GM12874 (cell line): ENCODE measurements at regions not wholly inside any gene's neighbourhood (a gene's known extent, or its start where the extent isn't known, plus 50 kb on each side); places are given as distances from the start of the nearest gene placed in this dataset.

ENCODE experiments used
- TF ChIP-seq, protein P1 (sequence below): IDR thresholded peaks from 2 replicates; pipeline ENCODE4 v1.5.1; 2011; ENCODE audit warnings: low read depth, mild to moderate bottlenecking, control low read depth, low read length, moderate library complexity; ENCODE audit not compliant: insufficient read depth

DNA sequence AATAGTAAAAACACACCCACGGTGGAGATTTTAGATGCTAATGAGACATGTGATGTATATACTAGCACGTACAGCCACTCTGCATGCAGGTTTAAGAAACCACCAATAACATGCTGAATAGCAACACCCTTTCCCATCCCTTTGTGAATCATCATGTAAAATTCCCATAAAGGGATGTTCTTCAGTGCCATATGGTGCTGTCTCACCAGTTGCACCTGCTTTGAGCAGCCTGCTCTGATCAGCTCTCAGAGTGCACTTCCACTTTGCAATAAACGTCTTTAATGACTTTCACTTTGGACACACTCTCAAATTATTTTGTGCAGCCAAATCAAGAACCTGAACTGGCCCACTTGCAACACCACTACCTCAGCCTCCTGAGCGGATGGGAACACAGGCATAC is 615.0 kb downstream of the ANKRD7 start:
- TF ChIP-seq, protein P1, sequence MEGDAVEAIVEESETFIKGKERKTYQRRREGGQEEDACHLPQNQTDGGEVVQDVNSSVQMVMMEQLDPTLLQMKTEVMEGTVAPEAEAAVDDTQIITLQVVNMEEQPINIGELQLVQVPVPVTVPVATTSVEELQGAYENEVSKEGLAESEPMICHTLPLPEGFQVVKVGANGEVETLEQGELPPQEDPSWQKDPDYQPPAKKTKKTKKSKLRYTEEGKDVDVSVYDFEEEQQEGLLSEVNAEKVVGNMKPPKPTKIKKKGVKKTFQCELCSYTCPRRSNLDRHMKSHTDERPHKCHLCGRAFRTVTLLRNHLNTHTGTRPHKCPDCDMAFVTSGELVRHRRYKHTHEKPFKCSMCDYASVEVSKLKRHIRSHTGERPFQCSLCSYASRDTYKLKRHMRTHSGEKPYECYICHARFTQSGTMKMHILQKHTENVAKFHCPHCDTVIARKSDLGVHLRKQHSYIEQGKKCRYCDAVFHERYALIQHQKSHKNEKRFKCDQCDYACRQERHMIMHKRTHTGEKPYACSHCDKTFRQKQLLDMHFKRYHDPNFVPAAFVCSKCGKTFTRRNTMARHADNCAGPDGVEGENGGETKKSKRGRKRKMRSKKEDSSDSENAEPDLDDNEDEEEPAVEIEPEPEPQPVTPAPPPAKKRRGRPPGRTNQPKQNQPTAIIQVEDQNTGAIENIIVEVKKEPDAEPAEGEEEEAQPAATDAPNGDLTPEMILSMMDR: no peak

DNA sequence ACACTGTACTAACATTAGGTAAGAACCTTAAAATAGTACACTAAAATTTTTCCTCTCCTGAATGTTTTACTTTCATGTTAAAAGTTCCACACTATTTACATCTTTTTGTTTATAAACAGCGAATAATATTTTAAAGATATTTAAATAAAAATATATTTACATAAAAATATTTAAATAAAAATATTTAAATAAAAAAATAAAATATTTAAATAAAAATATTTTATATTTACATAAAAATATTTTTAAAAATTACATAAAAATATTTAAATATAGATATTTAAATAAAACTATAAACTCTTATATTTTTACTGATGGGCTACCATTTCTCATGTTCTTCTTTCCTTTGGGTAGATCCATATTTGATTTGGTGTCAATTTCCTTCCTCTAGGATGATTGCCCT is 619.0 kb downstream of the ANKRD7 start:
- TF ChIP-seq, protein P1: no peak

DNA sequence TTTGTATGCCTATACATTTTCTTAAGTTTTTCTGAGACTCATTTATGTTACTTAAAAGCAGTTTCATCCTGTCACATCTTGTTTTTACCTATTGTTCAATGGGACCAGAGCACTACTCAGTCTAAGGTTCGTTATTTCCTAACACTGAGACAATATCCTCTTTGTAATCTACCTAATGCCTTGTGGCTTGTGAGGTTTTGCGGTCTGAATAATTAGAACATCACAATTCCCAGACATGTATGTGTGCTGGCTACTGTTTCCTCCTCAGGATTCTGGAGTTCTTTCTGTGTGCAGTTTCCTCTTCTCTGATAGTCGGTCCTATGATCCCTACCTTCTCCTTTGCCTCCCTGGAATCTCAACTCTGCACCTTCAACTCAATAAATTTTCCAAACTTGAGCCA is 620.2 kb downstream of the ANKRD7 start:
- TF ChIP-seq, protein P1: no peak

DNA sequence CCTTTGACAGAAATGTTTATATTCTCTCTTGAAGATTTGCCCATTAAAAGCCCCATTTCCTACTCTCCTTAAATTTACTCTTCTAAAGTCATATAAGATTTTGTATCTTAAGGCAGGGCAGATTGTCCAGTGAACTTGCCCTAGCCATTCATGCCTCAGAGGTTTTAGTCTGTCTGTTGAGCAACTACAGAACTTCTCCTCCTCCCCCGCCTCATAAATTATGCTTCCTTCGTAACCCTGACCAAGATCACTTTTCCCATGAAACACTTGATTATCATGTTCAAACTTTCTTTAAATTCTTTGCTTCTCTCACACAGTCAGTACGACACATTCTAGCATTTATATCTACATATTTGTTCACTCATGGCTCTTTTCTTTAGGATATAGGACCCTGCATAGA is 621.3 kb downstream of the ANKRD7 start:
- TF ChIP-seq, protein P1: no peak

DNA sequence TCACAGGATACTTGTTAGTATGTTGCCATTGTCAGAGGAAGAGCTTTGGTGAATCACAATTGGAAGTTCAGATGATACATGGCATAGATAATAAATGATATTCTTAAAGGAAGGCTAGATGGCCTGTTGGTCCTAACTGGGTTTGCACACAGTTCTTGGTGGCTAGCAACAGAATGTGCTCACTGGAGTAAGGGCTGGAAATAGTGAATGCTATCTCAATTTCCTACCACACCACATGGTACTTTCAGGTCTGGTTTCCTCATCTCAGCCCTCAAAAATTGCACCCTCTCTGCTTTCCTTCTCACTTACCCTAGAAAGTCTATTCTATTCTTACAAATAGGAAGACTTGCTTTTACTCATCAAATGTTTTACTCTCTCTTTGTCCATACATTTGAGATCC is 622.5 kb downstream of the ANKRD7 start:
- TF ChIP-seq, protein P1: no peak

DNA sequence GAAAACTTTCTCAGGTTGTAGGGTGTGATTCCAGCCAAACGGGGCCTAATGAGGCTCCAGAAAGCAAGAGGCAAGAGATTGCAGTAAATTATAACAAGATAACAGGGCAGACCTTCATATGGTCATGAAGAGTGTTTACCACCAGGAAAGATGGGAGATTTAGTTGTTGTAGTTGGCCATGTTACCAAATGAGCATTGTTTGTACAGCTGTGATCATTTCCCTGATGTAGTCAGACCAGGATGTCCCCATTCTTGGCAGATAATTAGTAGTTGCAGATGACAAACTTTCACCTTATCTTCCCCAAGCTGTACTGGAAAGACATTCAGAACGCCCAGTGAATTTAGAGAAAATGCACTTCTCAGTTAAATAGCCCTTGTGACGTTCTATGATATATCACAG is 630.8 kb downstream of the ANKRD7 start:
- TF ChIP-seq, protein P1: no peak

DNA sequence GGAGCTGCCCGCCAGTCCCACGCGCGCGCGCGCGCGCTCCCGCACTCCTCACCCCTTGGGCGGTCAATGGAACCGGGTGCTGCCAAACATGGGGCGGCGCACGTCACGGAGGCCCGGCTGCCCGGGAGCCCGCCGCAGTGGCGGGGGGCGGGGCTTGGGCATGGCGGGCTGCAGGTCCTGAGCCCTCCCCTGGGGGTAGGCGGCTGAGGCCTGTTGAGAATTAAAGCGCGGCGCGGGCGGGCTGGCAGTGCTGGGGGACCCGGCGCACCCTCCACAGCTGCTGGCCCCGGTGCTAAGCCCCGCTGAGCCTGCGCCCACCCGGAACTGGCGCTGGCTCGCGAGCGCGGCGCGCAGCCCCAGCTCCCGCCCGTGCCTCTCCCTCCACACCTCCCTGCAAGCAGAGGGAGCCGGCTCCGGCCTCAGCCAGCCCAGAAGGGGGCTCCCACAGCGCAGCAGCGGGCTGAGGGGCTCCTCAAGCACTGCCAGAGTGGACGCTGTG is 634.2 kb downstream of the ANKRD7 start:
- TF ChIP-seq, protein P1: no peak
